ENCODE measurements at regions not wholly inside any gene's neighbourhood (a gene's known extent, or its start where the extent isn't known, plus 50 kb on each side); places are given as distances from the start of the nearest gene placed in this dataset.

- H3K23me2 ChIP-seq (ENCODE audit: low read depth, low read length) = no peaks in the 10 kb centered on the region
- H3K4me3 ChIP-seq (ENCODE audit: extremely low read depth in 1 of 4, insufficient read depth in 2 of 4, low read depth in 3 of 4, low read length in 4 of 4) = peak overlapping the region in 2 of 4 experiments; percentile 6 to 44; a peak in 3 of 8 replicates
- peaks cover 4 to 7% of the 10 kb centered on the region in 2 experiments; a peak in 1 of 4 replicates for H3K9me3 ChIP-seq (ENCODE audit: insufficient read depth in 2 of 2, low read depth in 1 of 2, low read length in 1 of 2)
- no peak overlapping the region for H4K5ac ChIP-seq (ENCODE audit: insufficient read length, low read depth, low read length)
- no peaks in the 10 kb centered on the region for H3K27me3 ChIP-seq (replicated peaks in 1 of 4; ENCODE audit: control insufficient read depth in 3 of 4, extremely low read depth in 1 of 4, insufficient read depth in 3 of 4, low read length in 3 of 4)
- no peaks in the 10 kb centered on the region for H4K20me1 ChIP-seq (replicated peaks in 1 of 2; ENCODE audit: control insufficient read depth in 1 of 2, insufficient read depth in 2 of 2, low read length in 2 of 2)
- H3K36me3 ChIP-seq (ENCODE audit: control insufficient read depth in 2 of 4, insufficient read depth in 4 of 4, low read length in 3 of 4) = no peaks in the 10 kb centered on the region
- H2BK20ac ChIP-seq (ENCODE audit: low read length) = no peak overlapping the region
- H3K4me1 ChIP-seq (replicated peaks in 1 of 4; ENCODE audit: control insufficient read depth in 3 of 4, insufficient read depth in 4 of 4, low read length in 3 of 4) = peaks cover 0 to 6% (median 0%) of the 10 kb centered on the region in 4 experiments; a peak in 2 of 7 replicates
- ChIA-PET POLR2A (ENCODE audit: partially characterized antibody) (interaction anchor here (1.1 kb wide), 1 partner anchor 80 kb away, joined by 3 read pairs; no protein-coding TSS in a partner anchor), CTCF (ENCODE audit: partially characterized antibody) (interaction anchor here (0.8 to 2.3 kb wide), 11 partner anchors 9 to 388 kb away, joined by 3 to 7 read pairs (median 4); no protein-coding TSS in a partner anchor)
- H2BK15ac ChIP-seq (ENCODE audit: low read length) = no peak overlapping the region
- no peak overlapping the region for H2AK5ac ChIP-seq (ENCODE audit: low read depth, low read length)
- no peak overlapping the region for H3K4ac ChIP-seq (replicated peaks; ENCODE audit: insufficient read length, low read depth, low read length)
- no peaks in the 10 kb centered on the region for H3K79me2 ChIP-seq (ENCODE audit: control insufficient read depth in 1 of 2, insufficient read depth in 2 of 2, low read length in 2 of 2)
- no peak overlapping the region for H3K14ac ChIP-seq (ENCODE audit: insufficient read length)
- no peaks in the 10 kb centered on the region for H3K79me1 ChIP-seq (ENCODE audit: low read depth, low read length)
- H4K91ac ChIP-seq (replicated peaks; ENCODE audit: insufficient read length, low read length) = no peak overlapping the region
- H2AFZ ChIP-seq (ENCODE audit: low read length) = 0 out of 2 replicates have a peak overlapping the region, but pooled peaks have one; percentile 63
- no peak overlapping the region for H3K18ac ChIP-seq (ENCODE audit: extremely low read depth, low read length)
- peak overlapping the region; percentile 33 to 56 for H3K4me2 ChIP-seq (ENCODE audit: insufficient read depth in 1 of 2, low read depth in 2 of 2, low read length in 2 of 2)
- H3K23ac ChIP-seq (ENCODE audit: insufficient read length) = no peak overlapping the region
- FAIRE-seq (no peak), DNase-seq (ENCODE audit: low read depth in 1 of 2, low spot score in 2 of 2) (no peak)
- WGBS, 2 experiments (ENCODE audit: extremely low coverage in 1 of 2, insufficient coverage in 1 of 2, insufficient read length in 1 of 2, insufficient replicate concordance in 2 of 2, low coverage in 1 of 2, low lambda C conversion rate in 2 of 2, missing lambda C conversion rate in 1 of 2) = 64% methylated on average over 27 of the region's 32 CpGs; no CpG with 5 or more reads in 1 of the 2 experiments
- H3K56ac ChIP-seq (replicated peaks; ENCODE audit: insufficient read length, low read depth, low read length) = no peak overlapping the region
- H4K8ac ChIP-seq (ENCODE audit: extremely low read depth, insufficient read depth, low read length) = no peak overlapping the region
- no peak overlapping the region for H2BK12ac ChIP-seq (ENCODE audit: low read depth, low read length)
- H2BK120ac ChIP-seq (replicated peaks; ENCODE audit: low read depth, low read length) = no peak overlapping the region
- no peak overlapping the region for H3K27ac ChIP-seq (ENCODE audit: low read depth, low read length)
- TF ChIP-seq SRF (IDR thresholded peaks at IDR 0.05; ENCODE audit: low read depth, low read length) = no peak
- TF ChIP-seq JUN (IDR thresholded peaks at IDR 0.05; ENCODE audit: low read depth, low read length) = no peak
- TF ChIP-seq SAP30 (IDR thresholded peaks at IDR 0.05; ENCODE audit: insufficient read depth, insufficient replicate concordance, low read length) = no peak
- no peak for TF ChIP-seq RBBP5 (IDR thresholded peaks at IDR 0.05; ENCODE audit: borderline replicate concordance, low read depth, low read length)
- TF ChIP-seq SP2 (IDR thresholded peaks at IDR 0.05; ENCODE audit: low read length) = no peak
- H2BK5ac ChIP-seq (ENCODE audit: low read depth, low read length) = no peak overlapping the region
- H3K9ac ChIP-seq (replicated peaks in 1 of 4; ENCODE audit: extremely low read depth in 1 of 4, low read depth in 3 of 4, low read length in 3 of 4) = no peak overlapping the region
Measured at GRCh38 chr10:123274306-123275135, 120.3 kb downstream of the BUB3 start.

All from H1 (cell line).